ENCODE measurements at regions not wholly inside any gene's neighbourhood (a gene's known extent, or its start where the extent isn't known, plus 50 kb on each side); places are given as distances from the start of the nearest gene placed in this dataset.
"Not testable (repeated sequence)": the region's sequence is repeated elsewhere in the genome, so short reads cannot be mapped to it uniquely, and the experiment has no call there.

DNA sequence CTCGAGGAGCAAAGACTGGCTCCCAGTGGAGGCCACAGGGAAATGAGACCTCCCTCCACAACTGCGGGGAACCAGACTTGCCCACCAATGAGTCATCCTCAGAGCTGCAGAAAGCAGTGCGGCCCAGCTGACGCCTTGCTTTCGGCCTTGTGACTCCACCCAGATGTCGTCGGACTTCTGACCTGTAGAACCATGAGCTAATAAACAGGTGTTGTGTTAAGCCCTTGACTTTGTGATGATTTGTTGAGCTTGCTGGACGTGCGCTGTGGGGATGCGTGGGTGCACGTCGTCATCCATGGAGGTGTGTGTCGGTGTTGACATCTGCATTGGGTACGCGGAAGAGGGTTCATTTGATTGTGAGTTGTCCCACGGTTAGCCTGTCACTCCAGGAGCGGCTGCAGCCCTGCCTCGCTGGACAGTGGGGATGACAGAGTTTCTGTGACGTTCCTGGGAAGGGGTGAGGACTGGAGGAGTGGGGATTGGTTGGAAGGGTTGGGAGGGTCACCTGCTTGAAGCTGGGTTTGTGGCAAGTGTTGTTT, 154.1 kb downstream of the SH3BP4 start:
- H3K4me3 ChIP-seq (ENCODE audit: low read depth, low read length) = no peak overlapping the region
- DNase-seq (ENCODE audit: low read depth) = peak; percentile 32
- TF ChIP-seq, protein P1, sequence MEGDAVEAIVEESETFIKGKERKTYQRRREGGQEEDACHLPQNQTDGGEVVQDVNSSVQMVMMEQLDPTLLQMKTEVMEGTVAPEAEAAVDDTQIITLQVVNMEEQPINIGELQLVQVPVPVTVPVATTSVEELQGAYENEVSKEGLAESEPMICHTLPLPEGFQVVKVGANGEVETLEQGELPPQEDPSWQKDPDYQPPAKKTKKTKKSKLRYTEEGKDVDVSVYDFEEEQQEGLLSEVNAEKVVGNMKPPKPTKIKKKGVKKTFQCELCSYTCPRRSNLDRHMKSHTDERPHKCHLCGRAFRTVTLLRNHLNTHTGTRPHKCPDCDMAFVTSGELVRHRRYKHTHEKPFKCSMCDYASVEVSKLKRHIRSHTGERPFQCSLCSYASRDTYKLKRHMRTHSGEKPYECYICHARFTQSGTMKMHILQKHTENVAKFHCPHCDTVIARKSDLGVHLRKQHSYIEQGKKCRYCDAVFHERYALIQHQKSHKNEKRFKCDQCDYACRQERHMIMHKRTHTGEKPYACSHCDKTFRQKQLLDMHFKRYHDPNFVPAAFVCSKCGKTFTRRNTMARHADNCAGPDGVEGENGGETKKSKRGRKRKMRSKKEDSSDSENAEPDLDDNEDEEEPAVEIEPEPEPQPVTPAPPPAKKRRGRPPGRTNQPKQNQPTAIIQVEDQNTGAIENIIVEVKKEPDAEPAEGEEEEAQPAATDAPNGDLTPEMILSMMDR (conservative IDR thresholded peaks at IDR 0.05; ENCODE audit: low read depth, low read length) = no peak

DNA sequence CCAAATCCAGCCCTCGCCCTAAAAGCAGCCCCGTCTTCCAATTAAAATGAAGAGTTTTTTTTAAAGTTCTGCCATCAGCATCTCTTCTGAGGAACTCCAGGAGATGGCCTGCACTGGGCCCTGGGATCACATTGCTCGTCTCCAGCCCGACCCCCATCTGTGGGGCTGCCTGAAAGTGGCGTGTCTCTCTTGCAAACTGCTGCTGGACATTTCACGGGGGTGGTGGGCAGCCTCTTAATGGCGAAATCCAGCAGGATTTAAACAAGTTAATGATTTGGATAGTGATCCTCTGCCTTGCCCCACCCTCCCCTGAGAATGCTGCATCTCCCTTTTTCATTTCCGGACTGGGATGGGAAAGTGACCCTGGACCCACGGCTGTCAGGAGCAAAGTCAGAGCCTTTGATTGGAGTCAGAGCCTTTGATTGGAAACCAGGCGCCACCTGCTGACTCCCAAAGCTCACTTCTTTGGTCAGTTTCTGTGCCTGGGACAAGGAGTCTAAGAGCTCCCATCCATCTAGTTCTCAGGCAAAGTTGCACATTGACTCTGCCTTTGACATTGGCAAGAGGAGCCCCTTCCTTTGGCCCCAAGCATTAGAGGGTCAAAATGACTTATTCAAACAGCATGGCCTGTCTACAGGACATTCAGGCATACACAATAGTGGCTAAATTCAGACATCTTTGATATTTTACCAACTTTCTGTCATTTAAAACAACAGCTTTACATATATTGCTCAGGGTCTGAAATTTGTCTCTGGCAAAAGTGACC, 155.2 kb downstream of the SH3BP4 start:
- no peak overlapping the region for H3K4me3 ChIP-seq (ENCODE audit: low read depth, low read length)
- DNase-seq (ENCODE audit: low read depth) = peak; percentile 86
- TF ChIP-seq, protein P1 (conservative IDR thresholded peaks at IDR 0.05; ENCODE audit: low read depth, low read length) = peak; percentile 94

DNA sequence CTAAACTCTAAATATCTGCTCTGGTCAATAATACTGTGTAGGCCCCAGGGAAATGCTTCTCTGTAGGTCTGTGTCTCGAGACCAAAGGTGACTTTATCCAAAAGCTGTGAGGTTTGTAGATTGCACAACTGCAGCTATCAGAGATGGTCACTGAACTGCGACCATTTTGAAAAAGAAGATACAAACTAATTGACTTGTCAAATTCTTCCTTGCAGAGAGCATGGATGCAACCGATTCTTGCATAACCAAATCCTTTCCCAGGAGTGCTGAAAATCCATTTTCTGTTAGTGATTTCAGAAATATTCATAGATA, 155.8 kb downstream of the SH3BP4 start:
- DNase-seq (ENCODE audit: low read depth) = no peak
- TF ChIP-seq, protein P1 (conservative IDR thresholded peaks at IDR 0.05; ENCODE audit: low read depth, low read length) = no peak

DNA sequence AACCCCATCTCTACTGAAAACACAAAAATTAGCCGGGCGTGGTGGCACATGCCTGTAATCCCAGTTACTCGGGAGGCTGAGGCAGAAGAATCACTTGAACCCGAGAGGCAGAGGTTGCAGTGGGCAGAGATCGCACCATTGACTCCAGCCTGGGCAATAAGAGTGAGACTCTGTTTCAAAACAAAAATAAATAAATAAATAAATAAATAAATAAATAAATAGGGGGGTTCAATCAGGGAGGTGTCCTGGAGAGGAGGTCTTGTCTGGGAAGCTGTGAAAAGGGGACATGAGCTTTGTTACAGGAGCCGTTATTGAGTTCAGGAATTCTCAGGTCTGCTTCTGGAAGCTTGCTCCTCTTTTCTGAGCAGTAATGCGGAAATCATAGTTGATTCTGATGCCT, 157.7 kb downstream of the SH3BP4 start:
- not testable (repeated sequence) for DNase-seq (ENCODE audit: low read depth); H3K4me3 ChIP-seq (ENCODE audit: low read depth, low read length)

More for the DNA sequence above, 155.8 kb downstream of the SH3BP4 start:
- no peak overlapping the region for H3K4me3 ChIP-seq (ENCODE audit: low read depth, low read length)

DNA sequence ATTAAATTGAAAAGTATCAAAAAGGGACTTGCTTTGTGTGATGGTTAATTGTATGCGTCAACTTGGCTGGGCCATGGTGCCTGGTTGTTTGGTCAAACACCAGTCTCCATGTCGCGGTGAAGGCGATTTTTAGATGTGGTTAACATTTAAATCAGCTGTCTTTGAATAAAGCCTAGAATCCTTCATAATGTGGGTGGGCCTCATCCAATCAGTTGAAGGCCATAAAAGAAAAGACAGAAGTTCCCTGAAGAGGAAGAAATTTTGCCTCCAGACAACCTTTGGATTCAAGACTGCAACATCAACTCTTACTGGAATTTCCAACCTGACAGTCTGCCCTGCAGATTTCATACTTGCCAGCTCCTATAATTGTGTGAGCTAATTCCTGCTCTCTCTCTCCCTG, 160.5 kb downstream of the SH3BP4 start:
- TF ChIP-seq, protein P1 (conservative IDR thresholded peaks at IDR 0.05; ENCODE audit: low read depth, low read length) = no peak
- H3K4me3 ChIP-seq (ENCODE audit: low read depth, low read length) = no peak overlapping the region

DNA sequence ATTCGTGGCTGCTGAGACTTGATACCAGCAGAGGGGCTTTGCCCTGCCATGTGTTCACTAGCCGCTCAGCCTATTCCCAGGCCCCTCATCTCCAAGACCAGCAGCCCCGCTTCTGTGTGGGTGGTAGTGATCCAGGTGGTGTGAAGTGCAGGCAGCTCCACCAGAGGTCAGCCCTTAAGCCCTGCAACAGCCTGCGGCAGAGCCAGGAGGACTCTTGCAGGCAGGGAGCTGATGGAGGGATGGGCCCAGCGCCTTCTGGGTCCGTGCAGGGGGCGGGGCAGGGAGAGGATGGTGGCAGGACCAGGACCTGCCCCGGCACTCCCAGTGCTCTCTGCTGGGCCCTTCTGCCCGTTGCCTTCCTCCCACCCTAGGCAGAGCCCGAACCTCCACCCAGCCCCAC, 162.0 kb downstream of the SH3BP4 start:
- TF ChIP-seq, protein P1 (conservative IDR thresholded peaks at IDR 0.05; ENCODE audit: low read depth, low read length) = peak; percentile 1
- H3K4me3 ChIP-seq (ENCODE audit: low read depth, low read length) = no peak overlapping the region
- no peak for DNase-seq (ENCODE audit: low read depth)

More for the DNA sequence above, 160.5 kb downstream of the SH3BP4 start:
- DNase-seq (ENCODE audit: low read depth) = no peak

DNA sequence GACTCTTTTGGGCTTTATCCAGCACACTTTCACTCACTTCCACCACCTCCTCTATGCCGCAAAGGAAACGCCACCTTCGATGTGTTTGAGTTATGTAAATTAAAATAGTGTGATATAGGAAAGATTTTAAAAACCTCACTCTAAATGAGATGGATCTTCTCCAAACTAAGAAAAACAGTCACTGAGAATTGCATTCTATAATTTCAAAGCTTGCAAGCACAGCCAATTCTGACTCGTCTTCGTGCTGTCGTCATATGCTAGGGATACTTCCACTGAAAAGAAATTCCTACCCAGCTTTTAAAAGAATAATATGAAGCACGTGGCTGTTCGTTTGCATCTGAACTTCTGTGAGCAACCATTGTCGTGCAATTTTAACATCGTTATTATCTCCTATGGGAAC, 162.5 kb downstream of the SH3BP4 start:
- DNase-seq (ENCODE audit: low read depth) = no peak
- TF ChIP-seq, protein P1 (conservative IDR thresholded peaks at IDR 0.05; ENCODE audit: low read depth, low read length) = no peak
- no peak overlapping the region for H3K4me3 ChIP-seq (ENCODE audit: low read depth, low read length)

Data from choroid plexus epithelial cell (primary cell).